RWPE2 (cell line): ENCODE measurements at regions not wholly inside any gene's neighbourhood (a gene's known extent, or its start where the extent isn't known, plus 50 kb on each side); places are given as distances from the start of the nearest gene placed in this dataset.
"Not testable (repeated sequence)": the region's sequence is repeated elsewhere in the genome, so short reads cannot be mapped to it uniquely, and the experiment has no call there.

Experiments used
- ATAC-seq: fragments of 200-7000 bp; cut with Tn5 transposase; 3 replicates; pipeline ENCODE4 v1.9.1; 2021; ENCODE audit warnings: low read depth
- DNase-seq: peaks from one replicate; pipeline ENCODE4 v3.0.0-alpha.2; 2020; ENCODE audit warnings: low spot score
- H3K27ac ChIP-seq: fragments of 450-650 bp; 2 replicates; pipeline ENCODE4 v1.5.1; 2017; ENCODE audit warnings: mild to moderate bottlenecking; ENCODE audit not compliant: poor library complexity, severe bottlenecking
- H3K27me3 ChIP-seq: fragments of 250-450 bp; sonication (Bioruptor Pico); 2 replicates; pipeline ENCODE4 v1.5.1; 2021; ENCODE audit warnings: mild to moderate bottlenecking, moderate library complexity; ENCODE audit not compliant: insufficient read depth, poor library complexity, severe bottlenecking
- H3K36me3 ChIP-seq: fragments of 250-450 bp; sonication (Bioruptor Pico); 2 replicates; pipeline ENCODE4 v1.5.1; 2020; ENCODE audit warnings: low read depth, mild to moderate bottlenecking, moderate library complexity
- H3K4me1 ChIP-seq: fragments of 250-450 bp; sonication (Bioruptor Pico); 2 replicates; pipeline ENCODE4 v1.5.1; 2021; ENCODE audit warnings: mild to moderate bottlenecking, moderate library complexity; ENCODE audit not compliant: insufficient read depth, poor library complexity, severe bottlenecking
- H3K4me3 ChIP-seq: fragments of 250-450 bp; sonication (Bioruptor Pico); 2 replicates; pipeline ENCODE4 v1.5.1; 2021; ENCODE audit warnings: mild to moderate bottlenecking, moderate library complexity; ENCODE audit not compliant: severe bottlenecking
- H3K9me3 ChIP-seq: fragments of 250-450 bp; sonication (Bioruptor Pico); 2 replicates; pipeline ENCODE4 v1.5.1; 2021; ENCODE audit warnings: mild to moderate bottlenecking, moderate library complexity; ENCODE audit not compliant: severe bottlenecking
- CTCF ChIP-seq: fragments of 450-650 bp; IDR thresholded peaks from one replicate; pipeline ENCODE4 v1.5.1; 2017; ENCODE audit warnings: mild to moderate bottlenecking, moderate library complexity; ENCODE audit not compliant: poor library complexity, severe bottlenecking

- H3K9me3 ChIP-seq, H3K27me3 ChIP-seq, H3K4me1 ChIP-seq, H3K4me3 ChIP-seq, DNase-seq, H3K27ac ChIP-seq, ATAC-seq, H3K36me3 ChIP-seq: not testable (repeated sequence)
These were observed 100.6 kb downstream of the DEFB131A start for GRCh38 chr4:9544851-9545250.

GRCh38 chr4:9547470-9547869 is 103.3 kb downstream of the DEFB131A start:
- not testable (repeated sequence) for ATAC-seq, H3K9me3 ChIP-seq, H3K36me3 ChIP-seq, H3K4me3 ChIP-seq, H3K27ac ChIP-seq, H3K27me3 ChIP-seq, H3K4me1 ChIP-seq, DNase-seq

DNA sequence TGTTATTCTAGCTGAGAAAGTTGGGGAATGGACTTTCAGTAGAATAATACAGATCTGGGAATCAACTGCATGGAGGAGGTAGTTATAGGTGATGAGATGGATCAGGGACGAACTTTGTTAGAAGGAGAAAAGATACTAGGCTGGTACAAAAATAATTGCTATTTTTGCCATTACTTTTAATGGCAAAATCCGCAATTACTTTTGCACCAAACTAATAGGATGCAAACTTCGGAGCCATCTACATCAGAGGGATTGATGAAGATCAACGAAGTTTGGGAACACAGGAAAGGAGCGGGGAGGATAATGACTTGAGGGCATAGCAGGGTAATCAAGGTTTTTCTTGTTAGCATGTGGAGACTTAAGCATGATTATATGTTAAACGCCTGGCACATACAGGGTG is 111.9 kb downstream of the DEFB131A start:
- not testable (repeated sequence) for H3K9me3 ChIP-seq, H3K36me3 ChIP-seq, H3K27ac ChIP-seq, H3K27me3 ChIP-seq, H3K4me3 ChIP-seq, ATAC-seq, H3K4me1 ChIP-seq, DNase-seq

GRCh38 chr4:9577869-9578268 is 133.7 kb downstream of the DEFB131A start:
- not testable (repeated sequence) for H3K9me3 ChIP-seq, DNase-seq, H3K27me3 ChIP-seq, ATAC-seq, H3K4me3 ChIP-seq, H3K36me3 ChIP-seq, H3K27ac ChIP-seq, H3K4me1 ChIP-seq

GRCh38 chr4:9582880-9583279 is 138.7 kb downstream of the DEFB131A start:
- H3K4me1 ChIP-seq, ATAC-seq, DNase-seq, H3K27ac ChIP-seq, H3K27me3 ChIP-seq, H3K4me3 ChIP-seq, H3K36me3 ChIP-seq, H3K9me3 ChIP-seq: not testable (repeated sequence)

GRCh38 chr4:9592010-9592409 is 147.8 kb downstream of the DEFB131A start:
- no peak for DNase-seq
- Histone ChIP-seq H3K9me3 (no peaks in the 10 kb centered on the region), H3K27me3 (no peaks in the 10 kb centered on the region), H3K4me3 (no peak overlapping the region), H3K4me1 (no peaks in the 10 kb centered on the region), H3K27ac (no peak overlapping the region), H3K36me3 (no peaks in the 10 kb centered on the region)
- TF ChIP-seq CTCF = no peak
- ATAC-seq = no peak

GRCh38 chr4:9594948-9595347 is 150.7 kb downstream of the DEFB131A start:
- no peak overlapping the region for H3K4me3 ChIP-seq
- no peaks in the 10 kb centered on the region for H3K9me3 ChIP-seq
- DNase-seq (no peak), ATAC-seq (no peak)
- no peaks in the 10 kb centered on the region for H3K36me3 ChIP-seq
- no peak for TF ChIP-seq CTCF
- H3K27me3 ChIP-seq = no peaks in the 10 kb centered on the region
- H3K4me1 ChIP-seq = no peaks in the 10 kb centered on the region
- H3K27ac ChIP-seq = no peak overlapping the region

DNA sequence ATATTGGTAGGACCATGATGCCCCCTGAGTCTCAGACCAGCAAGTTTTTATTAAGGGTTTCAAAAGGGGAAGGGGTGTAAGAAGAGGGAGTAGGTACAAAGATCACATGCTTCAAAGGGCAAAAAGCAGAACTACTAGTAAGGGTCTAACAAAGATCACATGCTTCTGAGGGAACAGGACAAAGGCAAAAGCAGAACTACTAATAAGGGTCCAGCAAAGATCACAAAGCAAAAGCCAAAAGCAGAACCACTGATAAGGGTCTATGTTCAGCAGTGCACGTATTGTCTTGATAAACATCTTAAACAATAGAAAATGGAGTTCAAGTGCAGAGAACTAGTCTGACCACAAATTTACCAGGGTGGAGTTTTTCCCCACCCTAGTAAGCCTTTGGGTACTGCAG is 151.3 kb downstream of the DEFB131A start:
- H3K36me3 ChIP-seq, DNase-seq, H3K4me1 ChIP-seq, H3K27me3 ChIP-seq, H3K4me3 ChIP-seq, H3K9me3 ChIP-seq, H3K27ac ChIP-seq, ATAC-seq: not testable (repeated sequence)
